CD4-positive, alpha-beta T cell (primary cell): ENCODE measurements at regions not wholly inside any gene's neighbourhood (a gene's known extent, or its start where the extent isn't known, plus 50 kb on each side); places are given as distances from the start of the nearest gene placed in this dataset.

Experiments
- ATAC-seq: fragments of 200-7000 bp; cut with Tn5 transposase; one replicate; pipeline ENCODE4 v1.10.0; 2022; ENCODE audit warnings: mild to moderate bottlenecking; ENCODE audit not compliant: poor library complexity
- CTCF ChIA-PET: fragments of 350-600 bp; sonication (Branson Sonifier 250); formaldehyde crosslinking; loops from one replicate; lab custom pipeline; 2021; ENCODE audit warnings: antibody characterized with exemption, inconsistent platforms; lab: Charles Lee
- POLR2A ChIA-PET: fragments of 350-600 bp; sonication (Branson Sonifier 250); formaldehyde crosslinking; loops from one replicate; lab custom pipeline; 2021; ENCODE audit warnings: antibody characterized with exemption, inconsistent platforms; lab: Charles Lee
- DNase-seq, 14 experiments: peaks; one replicate each; pipeline ENCODE4 v3.0.0-alpha.2; 2013 to 2020; ENCODE audit warnings: mixed read lengths in 2 of 14
- H3K27ac ChIP-seq, 2 donors: one replicate each; pipeline versions ENCODE4 v1.5.1 to v1.7.0; 2013; ENCODE audit warnings: low read length in 2 of 2, low read depth in 1 of 2, mild to moderate bottlenecking in 1 of 2
- H3K27me3 ChIP-seq, 2 experiments: 1 replicate in 1 of 2; 2 replicates in 1 of 2; pipeline versions ENCODE4 v1.6.1 to v1.7.0; 2013; ENCODE audit warnings: low read length in 2 of 2, control low read depth in 1 of 2, mild to moderate bottlenecking in 1 of 2, moderate library complexity in 1 of 2; ENCODE audit not compliant: insufficient read depth in 2 of 2, control insufficient read depth in 1 of 2
- H3K36me3 ChIP-seq: one replicate; pipeline ENCODE4 v1.6.1; 2013; ENCODE audit warnings: low read length, control low read depth; ENCODE audit not compliant: insufficient read depth
- H3K4me1 ChIP-seq: one replicate; pipeline ENCODE4 v1.6.1; 2013; ENCODE audit warnings: low read length, control low read depth; ENCODE audit not compliant: insufficient read depth
- H3K4me3 ChIP-seq: one replicate; pipeline ENCODE4 v1.5.1; 2013; ENCODE audit warnings: mild to moderate bottlenecking, low read length, moderate library complexity
- H3K9me3 ChIP-seq, 2 experiments: 1 replicate in 1 of 2; 2 replicates in 1 of 2; pipeline versions ENCODE4 v1.6.1 to v1.7.0; 2013; ENCODE audit warnings: low read length in 2 of 2, mild to moderate bottlenecking in 2 of 2, control low read depth in 1 of 2, moderate library complexity in 1 of 2; ENCODE audit not compliant: control insufficient read depth in 1 of 2, insufficient read depth in 1 of 2
- H3K27ac Mint-ChIP-seq: one replicate; pipeline ENCODE4 v1.8.0; 2020; ENCODE audit warnings: mixed read lengths
- H3K27me3 Mint-ChIP-seq: one replicate; pipeline ENCODE4 v1.8.0; 2021; ENCODE audit warnings: mixed read lengths
- H3K36me3 Mint-ChIP-seq: one replicate; pipeline ENCODE4 v1.8.0; 2021; ENCODE audit warnings: low read depth, mixed read lengths
- H3K4me1 Mint-ChIP-seq: one replicate; pipeline ENCODE4 v1.8.0; 2021; ENCODE audit warnings: low read depth, mixed read lengths
- H3K4me3 Mint-ChIP-seq: one replicate; pipeline ENCODE4 v1.8.0; 2020; ENCODE audit warnings: mild to moderate bottlenecking, mixed read lengths
- H3K9me3 Mint-ChIP-seq: one replicate; pipeline ENCODE4 v1.8.0; 2020; ENCODE audit warnings: mixed read lengths
- intact Hi-C, 2 experiments: fragments of 100-400 bp; cut with DNase I in 1 of 2; cut with micrococcal nuclease in 1 of 2; formaldehyde crosslinking; loops; one replicate each; pipeline versions ENCODE4 v1.15.1 to v1.9.0; 2023 to 2025; cut with DNase I, micrococcal nuclease
- TF ChIP-seq, protein P1 (sequence below): fragments of 200-600 bp; IDR thresholded peaks from one replicate; pipeline ENCODE4 v1.8.0; 2022; ENCODE audit warnings: antibody characterized with exemption, mild to moderate bottlenecking

DNA sequence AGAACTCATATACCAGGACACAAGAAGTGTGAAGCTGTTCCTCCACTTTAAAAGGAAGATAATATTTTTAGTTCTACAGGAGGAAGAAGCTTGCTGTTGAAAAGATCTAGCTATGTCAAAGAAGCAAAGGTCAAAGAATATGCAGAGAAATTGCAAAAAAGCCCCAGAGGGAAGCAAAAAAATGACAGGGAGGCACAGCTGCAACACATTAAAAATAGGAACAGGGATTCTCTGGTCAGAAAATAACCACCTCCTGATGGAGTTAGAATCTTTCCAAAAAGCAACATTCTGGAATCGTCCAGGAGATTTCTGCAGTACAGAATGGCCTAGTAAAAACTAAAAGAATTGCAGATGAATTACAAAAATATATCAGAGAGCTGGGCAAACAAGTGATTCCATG, 238.9 kb upstream of the PRMT6 start:
- Histone ChIP-seq H3K4me1 (no peaks in the 10 kb centered on the region), H3K9me3 (no peaks in the 10 kb centered on the region), H3K36me3 (no peaks in the 10 kb centered on the region), H3K4me3 (no peak overlapping the region), H3K27me3 (no peaks in the 10 kb centered on the region), H3K27ac (no peak overlapping the region)
- POLR2A ChIA-PET = no interaction called here
- H3K4me1 Mint-ChIP-seq = no peaks in the 10 kb centered on the region
- no peaks in the 10 kb centered on the region for H3K36me3 Mint-ChIP-seq
- TF ChIP-seq, protein P1, sequence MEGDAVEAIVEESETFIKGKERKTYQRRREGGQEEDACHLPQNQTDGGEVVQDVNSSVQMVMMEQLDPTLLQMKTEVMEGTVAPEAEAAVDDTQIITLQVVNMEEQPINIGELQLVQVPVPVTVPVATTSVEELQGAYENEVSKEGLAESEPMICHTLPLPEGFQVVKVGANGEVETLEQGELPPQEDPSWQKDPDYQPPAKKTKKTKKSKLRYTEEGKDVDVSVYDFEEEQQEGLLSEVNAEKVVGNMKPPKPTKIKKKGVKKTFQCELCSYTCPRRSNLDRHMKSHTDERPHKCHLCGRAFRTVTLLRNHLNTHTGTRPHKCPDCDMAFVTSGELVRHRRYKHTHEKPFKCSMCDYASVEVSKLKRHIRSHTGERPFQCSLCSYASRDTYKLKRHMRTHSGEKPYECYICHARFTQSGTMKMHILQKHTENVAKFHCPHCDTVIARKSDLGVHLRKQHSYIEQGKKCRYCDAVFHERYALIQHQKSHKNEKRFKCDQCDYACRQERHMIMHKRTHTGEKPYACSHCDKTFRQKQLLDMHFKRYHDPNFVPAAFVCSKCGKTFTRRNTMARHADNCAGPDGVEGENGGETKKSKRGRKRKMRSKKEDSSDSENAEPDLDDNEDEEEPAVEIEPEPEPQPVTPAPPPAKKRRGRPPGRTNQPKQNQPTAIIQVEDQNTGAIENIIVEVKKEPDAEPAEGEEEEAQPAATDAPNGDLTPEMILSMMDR = no peak
- no peak overlapping the region for H3K27ac Mint-ChIP-seq
- no peak overlapping the region for H3K4me3 Mint-ChIP-seq
- H3K9me3 Mint-ChIP-seq = peaks cover 8% of the 10 kb centered on the region
- ATAC-seq (no peak), DNase-seq (no peak)
- CTCF ChIA-PET = no interaction called here
- intact Hi-C loops = no loop called here
- H3K27me3 Mint-ChIP-seq = no peaks in the 10 kb centered on the region

DNA sequence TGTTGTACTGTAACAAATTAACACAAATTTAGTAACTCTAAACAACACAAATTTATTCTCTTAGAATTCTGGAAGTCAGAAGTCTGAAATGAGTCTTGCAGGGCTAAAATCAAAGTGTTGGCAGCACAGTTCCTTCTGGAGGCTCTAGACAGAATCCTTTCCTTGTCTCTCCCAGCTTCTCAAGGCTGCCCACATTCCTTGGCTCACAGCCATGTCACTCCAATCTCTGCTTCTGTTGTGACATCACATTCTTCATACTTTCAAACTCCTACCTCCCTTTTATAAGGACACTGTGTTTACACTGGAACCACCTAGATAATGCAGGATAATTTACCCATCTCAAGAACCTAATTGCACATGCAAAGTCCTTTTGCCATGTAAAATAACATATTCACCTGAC, 225.0 kb upstream of the PRMT6 start:
- CTCF ChIA-PET = no interaction called here
- no peaks in the 10 kb centered on the region for H3K36me3 Mint-ChIP-seq
- no peaks in the 10 kb centered on the region for H3K4me1 ChIP-seq

DNA sequence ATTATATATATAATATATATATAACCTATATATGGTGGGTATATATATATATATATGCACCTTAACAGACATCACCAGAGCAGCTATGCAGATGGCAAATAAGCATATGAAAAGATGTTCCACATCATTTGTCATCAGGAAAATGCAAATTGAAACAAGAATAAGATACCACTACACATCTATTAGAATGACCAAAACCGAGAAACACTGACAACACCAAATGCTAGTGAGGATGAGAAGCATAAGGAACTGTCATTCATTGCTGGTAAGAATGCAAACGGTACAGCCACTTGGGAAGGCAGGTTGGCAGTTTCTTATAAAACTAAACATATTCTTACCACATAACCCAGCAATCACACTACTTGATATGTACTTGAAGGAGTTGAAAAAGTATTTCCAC, 219.8 kb upstream of the PRMT6 start:
- POLR2A ChIA-PET = no interaction called here
- CTCF ChIA-PET = interaction anchor here (1.0 kb wide), 1 partner anchor 351 kb away, joined by 3 read pairs; no protein-coding TSS in a partner anchor
- Mint-ChIP-seq H3K4me1 (no peaks in the 10 kb centered on the region), H3K36me3 (no peaks in the 10 kb centered on the region), H3K27ac (no peak overlapping the region), H3K27me3 (no peaks in the 10 kb centered on the region), H3K9me3 (peaks cover 6% of the 10 kb centered on the region), H3K4me3 (no peak overlapping the region)
- H3K4me3 ChIP-seq = no peak overlapping the region
- ATAC-seq = no peak
- H3K27ac ChIP-seq = no peak overlapping the region
- no peaks in the 10 kb centered on the region for H3K9me3 ChIP-seq
- no peak for DNase-seq
- H3K36me3 ChIP-seq = no peaks in the 10 kb centered on the region
- intact Hi-C loops = no loop called here
- TF ChIP-seq, protein P1 = no peak
- H3K4me1 ChIP-seq = no peaks in the 10 kb centered on the region
- H3K27me3 ChIP-seq = no peaks in the 10 kb centered on the region

More for the DNA sequence above, 225.0 kb upstream of the PRMT6 start:
- H3K4me1 Mint-ChIP-seq = no peaks in the 10 kb centered on the region
- H3K4me3 Mint-ChIP-seq = no peak overlapping the region
- intact Hi-C loops = no loop called here
- DNase-seq = no peak
- H3K27me3 Mint-ChIP-seq = no peaks in the 10 kb centered on the region
- TF ChIP-seq, protein P1 = no peak
- H3K9me3 Mint-ChIP-seq = peaks cover 5% of the 10 kb centered on the region
- POLR2A ChIA-PET = no interaction called here
- Histone ChIP-seq H3K27ac (no peak overlapping the region), H3K4me3 (no peak overlapping the region), H3K36me3 (no peaks in the 10 kb centered on the region), H3K27me3 (no peaks in the 10 kb centered on the region), H3K9me3 (peaks cover 0 to 4% of the 10 kb centered on the region in 2 experiments)
- no peak for ATAC-seq
- no peak overlapping the region for H3K27ac Mint-ChIP-seq
